HG03175 (cell line): ENCODE measurements at regions not wholly inside any gene's neighbourhood (a gene's known extent, or its start where the extent isn't known, plus 50 kb on each side); places are given as distances from the start of the nearest gene placed in this dataset.
"Not testable (repeated sequence)": the region's sequence is repeated elsewhere in the genome, so short reads cannot be mapped to it uniquely, and the experiment has no call there.

Experiments used
- ATAC-seq: cut with Tn5 transposase; IDR thresholded peaks from one replicate; pipeline ENCODE4 v1.9.1; 2021; ENCODE audit warnings: mild to moderate bottlenecking, moderate library complexity; ENCODE audit not compliant: unreplicated experiment

- ATAC-seq, result no peak
These were observed 149.3 kb downstream of the FBXO4 start for GRCh38 chr5:42074353-42074752.

- no peak for ATAC-seq
These were observed 164.6 kb downstream of the FBXO4 start for GRCh38 chr5:42089705-42090104.

- ATAC-seq, result no peak
These were observed 165.1 kb downstream of the FBXO4 start for GRCh38 chr5:42090162-42090561.

GRCh38 chr5:42099846-42100245 lies 174.8 kb downstream of the FBXO4 start:
- ATAC-seq, result not testable (repeated sequence)

GRCh38 chr5:42108468-42108867 lies 183.4 kb downstream of the FBXO4 start:
- ATAC-seq, result no peak

GRCh38 chr5:42109006-42109572 lies 184.0 kb downstream of the FBXO4 start:
- no peak for ATAC-seq

- not testable (repeated sequence) for ATAC-seq
These were observed 190.6 kb downstream of the FBXO4 start for GRCh38 chr5:42115721-42116120.

- ATAC-seq, result no peak
These were observed 195.0 kb downstream of the FBXO4 start for GRCh38 chr5:42120070-42120469.

GRCh38 chr5:42121401-42121800 lies 196.3 kb downstream of the FBXO4 start:
- no peak for ATAC-seq

GRCh38 chr5:42131081-42131480 lies 206.0 kb downstream of the FBXO4 start:
- no peak for ATAC-seq

- no peak for ATAC-seq
These were observed 218.3 kb downstream of the FBXO4 start for GRCh38 chr5:42143361-42143760.

- no peak for ATAC-seq
These were observed 223.7 kb downstream of the FBXO4 start for GRCh38 chr5:42148813-42149212.

GRCh38 chr5:42157215-42157614 lies 232.1 kb downstream of the FBXO4 start:
- no peak for ATAC-seq

GRCh38 chr5:42163083-42163482 lies 238.0 kb downstream of the FBXO4 start:
- ATAC-seq, result no peak

- ATAC-seq, result no peak
These were observed 243.1 kb downstream of the FBXO4 start for GRCh38 chr5:42168091-42168670.

GRCh38 chr5:42176118-42176517 lies 247.1 kb upstream of the GHR start:
- not testable (repeated sequence) for ATAC-seq

- ATAC-seq, result not testable (repeated sequence)
These were observed 243.4 kb upstream of the GHR start for GRCh38 chr5:42179843-42180242.

- no peak for ATAC-seq
These were observed 206.3 kb upstream of the GHR start for GRCh38 chr5:42216904-42217303.

GRCh38 chr5:42217791-42218190 lies 205.4 kb upstream of the GHR start:
- ATAC-seq, result no peak

GRCh38 chr5:42225009-42225408 lies 198.2 kb upstream of the GHR start:
- no peak for ATAC-seq

- no peak for ATAC-seq
These were observed 195.0 kb upstream of the GHR start for GRCh38 chr5:42228279-42228678.

GRCh38 chr5:42230839-42231238 lies 192.4 kb upstream of the GHR start:
- no peak for ATAC-seq

- no peak for ATAC-seq
These were observed 188.0 kb upstream of the GHR start for GRCh38 chr5:42235241-42235640.
